HEK293 (cell line): ENCODE measurements at regions not wholly inside any gene's neighbourhood (a gene's known extent, or its start where the extent isn't known, plus 50 kb on each side); places are given as distances from the start of the nearest gene placed in this dataset.

Experiments used
- CTCF ChIP-seq: fragments of 450-650 bp; formaldehyde crosslinking; IDR thresholded peaks from 2 replicates; pipeline ENCODE4 v1.5.1; 2016; ENCODE audit warnings: missing biosample characterization, missing genetic modification characterization
- HOXC10 ChIP-seq: sonication (generic); formaldehyde crosslinking; IDR thresholded peaks from 2 replicates; pipeline ENCODE4 v1.8.1; 2023; ENCODE audit warnings: mild to moderate bottlenecking, missing genetic modification reagents
- YY1 ChIP-seq: fragments of 450-650 bp; formaldehyde crosslinking; IDR thresholded peaks from 2 replicates; pipeline ENCODE4 v1.5.1; 2018; ENCODE audit warnings: missing biosample characterization, missing genetic modification characterization
- ZNF114 ChIP-seq: fragments of 450-650 bp; formaldehyde crosslinking; IDR thresholded peaks from 2 replicates; pipeline ENCODE4 v1.5.0; 2017; ENCODE audit warnings: missing biosample characterization, missing genetic modification characterization
- ZNF274 ChIP-seq, 2 experiments: fragments of 200-500 bp in 1 of 2; fragments of 450-650 bp in 1 of 2; sonication (Bioruptor generic) in 1 of 2; formaldehyde crosslinking in 1 of 2; IDR thresholded peaks; 2 replicates each; pipeline versions ENCODE4 v1.5.1 to v1.6.1; 2014 to 2016; ENCODE audit warnings: borderline replicate concordance in 1 of 2, inconsistent platforms in 1 of 2, low read length in 1 of 2, missing biosample characterization in 1 of 2, missing genetic modification characterization in 1 of 2
- TF ChIP-seq, protein P1 (sequence below): fragments of 450-650 bp; formaldehyde crosslinking; IDR thresholded peaks from 2 replicates; pipeline ENCODE4 v1.5.1; 2016; ENCODE audit warnings: missing biosample characterization, missing genetic modification characterization

DNA sequence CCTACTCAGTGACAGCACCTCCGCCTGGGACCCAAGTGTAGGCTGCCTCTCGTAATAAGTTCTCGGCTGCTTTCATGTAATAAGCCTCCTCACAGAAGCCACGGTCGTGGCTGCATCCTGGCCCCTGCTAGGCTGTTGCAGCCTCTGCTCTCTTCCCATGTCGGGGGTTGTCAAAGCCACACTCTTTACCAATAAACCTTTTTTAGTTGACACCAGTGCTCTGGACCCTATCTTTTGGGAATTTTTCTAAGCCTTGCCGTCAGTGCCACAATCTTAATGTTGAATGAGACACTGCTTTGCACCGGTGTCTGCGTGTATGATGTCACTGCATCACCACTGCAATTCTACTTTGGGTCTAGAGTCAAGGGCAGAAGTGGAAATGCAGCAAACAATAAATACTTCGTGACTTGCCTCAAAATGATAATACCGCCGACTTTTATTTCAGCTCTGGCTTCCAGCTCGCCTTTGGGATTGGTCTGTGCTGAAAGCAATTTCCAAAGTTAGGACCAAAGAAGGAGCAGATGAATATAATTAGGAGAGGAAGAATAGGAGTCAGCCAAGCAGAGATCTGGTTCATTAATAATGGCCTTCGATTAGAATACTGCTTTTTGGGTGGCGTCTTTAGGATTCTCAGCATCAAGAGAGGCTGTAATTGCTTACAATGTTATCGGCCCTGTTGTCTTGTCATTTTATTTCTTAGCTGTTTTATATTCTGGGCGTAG lies 57.6 kb upstream of the CCN6 start:
- TF ChIP-seq CTCF (tag by site-specific recombination) (no peak), YY1 (tag by site-specific recombination) (no peak), HOXC10 (CRISPR knock-in tag) (no peak), ZNF274 (IDR thresholded peaks at IDR 0.05; ENCODE audit: low read length) (no peak), ZNF274 (tag by site-specific recombination; IDR thresholded peaks at IDR 0.05; ENCODE audit: borderline replicate concordance) (no peak), ZNF114 (no peak)
- TF ChIP-seq, protein P1, sequence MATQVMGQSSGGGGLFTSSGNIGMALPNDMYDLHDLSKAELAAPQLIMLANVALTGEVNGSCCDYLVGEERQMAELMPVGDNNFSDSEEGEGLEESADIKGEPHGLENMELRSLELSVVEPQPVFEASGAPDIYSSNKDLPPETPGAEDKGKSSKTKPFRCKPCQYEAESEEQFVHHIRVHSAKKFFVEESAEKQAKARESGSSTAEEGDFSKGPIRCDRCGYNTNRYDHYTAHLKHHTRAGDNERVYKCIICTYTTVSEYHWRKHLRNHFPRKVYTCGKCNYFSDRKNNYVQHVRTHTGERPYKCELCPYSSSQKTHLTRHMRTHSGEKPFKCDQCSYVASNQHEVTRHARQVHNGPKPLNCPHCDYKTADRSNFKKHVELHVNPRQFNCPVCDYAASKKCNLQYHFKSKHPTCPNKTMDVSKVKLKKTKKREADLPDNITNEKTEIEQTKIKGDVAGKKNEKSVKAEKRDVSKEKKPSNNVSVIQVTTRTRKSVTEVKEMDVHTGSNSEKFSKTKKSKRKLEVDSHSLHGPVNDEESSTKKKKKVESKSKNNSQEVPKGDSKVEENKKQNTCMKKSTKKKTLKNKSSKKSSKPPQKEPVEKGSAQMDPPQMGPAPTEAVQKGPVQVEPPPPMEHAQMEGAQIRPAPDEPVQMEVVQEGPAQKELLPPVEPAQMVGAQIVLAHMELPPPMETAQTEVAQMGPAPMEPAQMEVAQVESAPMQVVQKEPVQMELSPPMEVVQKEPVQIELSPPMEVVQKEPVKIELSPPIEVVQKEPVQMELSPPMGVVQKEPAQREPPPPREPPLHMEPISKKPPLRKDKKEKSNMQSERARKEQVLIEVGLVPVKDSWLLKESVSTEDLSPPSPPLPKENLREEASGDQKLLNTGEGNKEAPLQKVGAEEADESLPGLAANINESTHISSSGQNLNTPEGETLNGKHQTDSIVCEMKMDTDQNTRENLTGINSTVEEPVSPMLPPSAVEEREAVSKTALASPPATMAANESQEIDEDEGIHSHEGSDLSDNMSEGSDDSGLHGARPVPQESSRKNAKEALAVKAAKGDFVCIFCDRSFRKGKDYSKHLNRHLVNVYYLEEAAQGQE, result no peak
